RKO (cell line): ENCODE measurements at regions not wholly inside any gene's neighbourhood (a gene's known extent, or its start where the extent isn't known, plus 50 kb on each side); places are given as distances from the start of the nearest gene placed in this dataset.

Experiments used
- DNase-seq: peaks from one replicate; pipeline ENCODE4 v3.0.0-alpha.2; 2016; ENCODE audit warnings: low spot score

- no peak for DNase-seq
Measured at GRCh38 chr3:55235416-55235815, 251.7 kb downstream of the WNT5A start.

GRCh38 chr3:55226696-55227095 is 260.4 kb downstream of the WNT5A start:
- DNase-seq = no peak

- no peak for DNase-seq
Measured at GRCh38 chr3:55218577-55218976, 268.5 kb downstream of the WNT5A start.

- no peak for DNase-seq
Measured at GRCh38 chr3:55207744-55208143, 279.4 kb downstream of the WNT5A start.

GRCh38 chr3:55205990-55206389 is 278.1 kb upstream of the LRTM1 start:
- no peak for DNase-seq

GRCh38 chr3:55204417-55204816 is 276.6 kb upstream of the LRTM1 start:
- DNase-seq = no peak

GRCh38 chr3:55203546-55203945 is 275.7 kb upstream of the LRTM1 start:
- DNase-seq = no peak

GRCh38 chr3:55203006-55203405 is 275.1 kb upstream of the LRTM1 start:
- no peak for DNase-seq

GRCh38 chr3:55202326-55202725 is 274.5 kb upstream of the LRTM1 start:
- DNase-seq = no peak

- DNase-seq = no peak
Measured at GRCh38 chr3:55201779-55202178, 273.9 kb upstream of the LRTM1 start.

- DNase-seq = no peak
Measured at GRCh38 chr3:55200906-55201305, 273.0 kb upstream of the LRTM1 start.

- DNase-seq = no peak
Measured at GRCh38 chr3:55198554-55198953, 270.7 kb upstream of the LRTM1 start.

GRCh38 chr3:55197021-55197420 is 269.2 kb upstream of the LRTM1 start:
- no peak for DNase-seq

- DNase-seq = peak; percentile 9
Measured at GRCh38 chr3:55196495-55196894, 268.6 kb upstream of the LRTM1 start.

- DNase-seq = no peak
Measured at GRCh38 chr3:55194376-55194775, 266.5 kb upstream of the LRTM1 start.

- DNase-seq = no peak
Measured at GRCh38 chr3:55191911-55192775, 264.3 kb upstream of the LRTM1 start.

- no peak for DNase-seq
Measured at GRCh38 chr3:55190331-55190730, 262.5 kb upstream of the LRTM1 start.

GRCh38 chr3:55189359-55189801 is 261.5 kb upstream of the LRTM1 start:
- no peak for DNase-seq

GRCh38 chr3:55185380-55185779 is 257.5 kb upstream of the LRTM1 start:
- no peak for DNase-seq

GRCh38 chr3:55183201-55183600 is 255.3 kb upstream of the LRTM1 start:
- DNase-seq = no peak

- peak; percentile 57 for DNase-seq
Measured at GRCh38 chr3:55180936-55181535, 253.2 kb upstream of the LRTM1 start.

GRCh38 chr3:55180161-55180560 is 252.3 kb upstream of the LRTM1 start:
- no peak for DNase-seq

GRCh38 chr3:55178336-55178735 is 250.5 kb upstream of the LRTM1 start:
- DNase-seq = no peak

- DNase-seq = no peak
Measured at GRCh38 chr3:55177749-55178148, 249.9 kb upstream of the LRTM1 start.
